HG02943 (cell line): ENCODE measurements at regions not wholly inside any gene's neighbourhood (a gene's known extent, or its start where the extent isn't known, plus 50 kb on each side); places are given as distances from the start of the nearest gene placed in this dataset.

Source experiments
- ATAC-seq: cut with Tn5 transposase; IDR thresholded peaks from one replicate; pipeline ENCODE4 v1.9.1; 2021; ENCODE audit warnings: mild to moderate bottlenecking, low read depth, moderate library complexity; ENCODE audit not compliant: unreplicated experiment

GRCh38 chr21:28442085-28442484, 550.6 kb downstream of the LTN1 start:
- no peak for ATAC-seq

GRCh38 chr21:28439788-28440187, 552.9 kb downstream of the LTN1 start:
- no peak for ATAC-seq

GRCh38 chr21:28439251-28439650, 553.4 kb downstream of the LTN1 start:
- ATAC-seq: no peak

- ATAC-seq: no peak
Measured at GRCh38 chr21:28437061-28437460, 555.6 kb downstream of the LTN1 start.

- no peak for ATAC-seq
Measured at GRCh38 chr21:28436286-28436932, 556.3 kb downstream of the LTN1 start.

GRCh38 chr21:28431527-28432200, 561.0 kb downstream of the LTN1 start:
- no peak for ATAC-seq

- no peak for ATAC-seq
Measured at GRCh38 chr21:28431022-28431421, 561.7 kb downstream of the LTN1 start.

- ATAC-seq: no peak
Measured at GRCh38 chr21:28429161-28429560, 563.5 kb downstream of the LTN1 start.

- ATAC-seq: no peak
Measured at GRCh38 chr21:28427394-28428022, 565.2 kb downstream of the LTN1 start.

- ATAC-seq: no peak
Measured at GRCh38 chr21:28426545-28426944, 566.1 kb downstream of the LTN1 start.

GRCh38 chr21:28423521-28424190, 569.0 kb downstream of the LTN1 start:
- no peak for ATAC-seq

GRCh38 chr21:28421716-28422524, 570.8 kb downstream of the LTN1 start:
- no peak for ATAC-seq

- ATAC-seq: no peak
Measured at GRCh38 chr21:28419811-28420210, 572.9 kb downstream of the LTN1 start.

GRCh38 chr21:28418726-28419514, 573.8 kb downstream of the LTN1 start:
- no peak for ATAC-seq

GRCh38 chr21:28410256-28410655, 582.4 kb downstream of the LTN1 start:
- ATAC-seq: no peak

GRCh38 chr21:28402616-28402989, 590.1 kb downstream of the LTN1 start:
- no peak for ATAC-seq

- ATAC-seq: no peak
Measured at GRCh38 chr21:28397040-28397439, 595.6 kb downstream of the LTN1 start.

GRCh38 chr21:28396421-28396820, 596.3 kb downstream of the LTN1 start:
- no peak for ATAC-seq

GRCh38 chr21:28393279-28393678, 599.4 kb downstream of the LTN1 start:
- no peak for ATAC-seq
